ENCODE measurements at regions not wholly inside any gene's neighbourhood (a gene's known extent, or its start where the extent isn't known, plus 50 kb on each side); places are given as distances from the start of the nearest gene placed in this dataset.

- no peaks in the 10 kb centered on the region for H3K9me3 Mint-ChIP-seq
- H3K36me3 Mint-ChIP-seq (ENCODE audit: low read depth) = no peaks in the 10 kb centered on the region
- H3K27ac Mint-ChIP-seq = no peak overlapping the region
- no peak overlapping the region for H3K4me3 Mint-ChIP-seq
- no CpG with 5 or more reads among the region's 2 CpGs for WGBS, 2 experiments (ENCODE audit: insufficient coverage in 1 of 2, insufficient read length in 1 of 2)
- Histone ChIP-seq H3K9ac (ENCODE audit: extremely low read depth, low read length, poor library complexity, severe bottlenecking) (no peak overlapping the region), H3K36me3 (ENCODE audit: control insufficient read depth, insufficient read depth, low read length) (no peaks in the 10 kb centered on the region), H3K27ac (ENCODE audit: low read depth, low read length) (no peak overlapping the region), H3K4me1 (ENCODE audit: control insufficient read depth, insufficient read depth, low read length) (peaks cover 2% of the 10 kb centered on the region), H3K9me3 (ENCODE audit: control insufficient read depth, low read length) (no peaks in the 10 kb centered on the region), H3K27me3 (ENCODE audit: control insufficient read depth, insufficient read depth, low read length, poor library complexity, severe bottlenecking) (no peaks in the 10 kb centered on the region), H3K4me3 (ENCODE audit: low read length) (no peak overlapping the region)
- no peak for TF ChIP-seq CTCF (conservative IDR thresholded peaks at IDR 0.05)
- DNase-seq = peak; percentile 53
- H3K27me3 Mint-ChIP-seq (ENCODE audit: insufficient read depth) = no peaks in the 10 kb centered on the region
- H3K4me1 Mint-ChIP-seq = peaks cover 12% of the 10 kb centered on the region
These were observed 523.9 kb downstream of the BMP2 start for GRCh38 chr20:7291323-7291943.

- Histone ChIP-seq H3K36me3 (ENCODE audit: control insufficient read depth, insufficient read depth, low read length) (no peaks in the 10 kb centered on the region), H3K9ac (ENCODE audit: extremely low read depth, low read length, poor library complexity, severe bottlenecking) (no peak overlapping the region), H3K4me3 (ENCODE audit: low read length) (no peak overlapping the region), H3K4me1 (ENCODE audit: control insufficient read depth, insufficient read depth, low read length) (peaks cover 2% of the 10 kb centered on the region), H3K9me3 (ENCODE audit: control insufficient read depth, low read length) (no peaks in the 10 kb centered on the region), H3K27ac (ENCODE audit: low read depth, low read length) (no peak overlapping the region), H3K27me3 (ENCODE audit: control insufficient read depth, insufficient read depth, low read length, poor library complexity, severe bottlenecking) (no peaks in the 10 kb centered on the region)
- Mint-ChIP-seq H3K36me3 (ENCODE audit: low read depth) (no peaks in the 10 kb centered on the region), H3K27me3 (ENCODE audit: insufficient read depth) (no peaks in the 10 kb centered on the region), H3K9me3 (no peaks in the 10 kb centered on the region), H3K4me1 (peaks cover 12% of the 10 kb centered on the region), H3K27ac (no peak overlapping the region), H3K4me3 (no peak overlapping the region)
- DNase-seq = no peak
- no peak for TF ChIP-seq CTCF (conservative IDR thresholded peaks at IDR 0.05)
These were observed 524.5 kb downstream of the BMP2 start for GRCh38 chr20:7291946-7292345.

- H3K36me3 ChIP-seq (ENCODE audit: control insufficient read depth, insufficient read depth, low read length) = no peaks in the 10 kb centered on the region
- Mint-ChIP-seq H3K27ac (no peak overlapping the region), H3K4me1 (peaks cover 12% of the 10 kb centered on the region), H3K9me3 (no peaks in the 10 kb centered on the region), H3K36me3 (ENCODE audit: low read depth) (no peaks in the 10 kb centered on the region), H3K4me3 (no peak overlapping the region), H3K27me3 (ENCODE audit: insufficient read depth) (no peaks in the 10 kb centered on the region)
- H3K9me3 ChIP-seq (ENCODE audit: control insufficient read depth, low read length) = peaks cover 5% of the 10 kb centered on the region
- no peak for TF ChIP-seq CTCF (conservative IDR thresholded peaks at IDR 0.05)
- H3K4me3 ChIP-seq (ENCODE audit: low read length) = no peak overlapping the region
- H3K4me1 ChIP-seq (ENCODE audit: control insufficient read depth, insufficient read depth, low read length) = peaks cover 2% of the 10 kb centered on the region
- WGBS, 2 experiments (ENCODE audit: insufficient coverage in 1 of 2, insufficient read length in 1 of 2) = 95 to 97% methylated on average over 3 to 6 of the region's 6 CpGs
- H3K27me3 ChIP-seq (ENCODE audit: control insufficient read depth, insufficient read depth, low read length, poor library complexity, severe bottlenecking) = no peaks in the 10 kb centered on the region
- no peak overlapping the region for H3K9ac ChIP-seq (ENCODE audit: extremely low read depth, low read length, poor library complexity, severe bottlenecking)
- no peak overlapping the region for H3K27ac ChIP-seq (ENCODE audit: low read depth, low read length)
- no peak for DNase-seq
These were observed 527.4 kb downstream of the BMP2 start for GRCh38 chr20:7294816-7295360.

Measured in endodermal cell (in vitro differentiated cells).